Fibroblast of mammary gland (primary cell): ENCODE measurements at regions not wholly inside any gene's neighbourhood (a gene's known extent, or its start where the extent isn't known, plus 50 kb on each side); places are given as distances from the start of the nearest gene placed in this dataset.

Source experiments
- DNase-seq: peaks from one replicate; pipeline ENCODE4 v3.0.0-alpha.2; 2010; ENCODE audit warnings: low read depth
- H3K4me3 ChIP-seq: 2 replicates; pipeline ENCODE4 v1.5.1; 2011; ENCODE audit warnings: low read depth, mild to moderate bottlenecking, low read length, moderate library complexity; ENCODE audit not compliant: control insufficient read depth
- TF ChIP-seq, protein P1 (sequence below): conservative IDR thresholded peaks from 2 replicates; pipeline ENCODE4 v1.5.1; 2011; ENCODE audit warnings: low read depth, low read length, inconsistent platforms; ENCODE audit not compliant: control insufficient read depth, insufficient read depth

DNA sequence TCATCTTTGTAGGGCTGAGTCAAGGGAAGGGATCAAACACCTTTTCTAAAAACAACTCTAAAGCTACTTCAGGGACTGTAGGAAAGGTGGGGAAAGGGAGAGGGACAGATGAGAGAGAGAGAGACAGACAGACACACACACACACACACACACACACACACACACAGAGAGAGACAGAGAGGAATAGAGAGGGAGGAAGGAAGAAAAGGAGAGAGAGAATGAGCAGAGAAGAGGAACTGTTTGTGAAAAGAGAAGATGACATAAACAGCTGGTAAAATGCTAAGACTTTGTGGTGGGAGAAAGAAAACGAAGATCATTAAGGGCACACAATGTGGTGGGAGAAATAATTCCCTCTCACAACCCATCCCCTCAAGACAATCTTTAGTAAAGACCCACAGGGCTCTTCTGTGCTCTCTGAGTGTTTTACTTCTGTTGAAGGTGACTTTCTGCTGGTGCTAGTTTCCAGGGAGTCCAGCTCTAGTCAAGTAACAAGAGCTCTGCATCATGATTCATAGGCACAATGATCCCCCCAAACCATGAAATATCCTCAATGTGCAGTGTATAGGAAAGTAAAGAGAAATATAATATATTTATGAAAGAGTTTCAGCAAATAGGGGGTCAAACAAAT, 77.2 kb upstream of the STK17B start:
- TF ChIP-seq, protein P1, sequence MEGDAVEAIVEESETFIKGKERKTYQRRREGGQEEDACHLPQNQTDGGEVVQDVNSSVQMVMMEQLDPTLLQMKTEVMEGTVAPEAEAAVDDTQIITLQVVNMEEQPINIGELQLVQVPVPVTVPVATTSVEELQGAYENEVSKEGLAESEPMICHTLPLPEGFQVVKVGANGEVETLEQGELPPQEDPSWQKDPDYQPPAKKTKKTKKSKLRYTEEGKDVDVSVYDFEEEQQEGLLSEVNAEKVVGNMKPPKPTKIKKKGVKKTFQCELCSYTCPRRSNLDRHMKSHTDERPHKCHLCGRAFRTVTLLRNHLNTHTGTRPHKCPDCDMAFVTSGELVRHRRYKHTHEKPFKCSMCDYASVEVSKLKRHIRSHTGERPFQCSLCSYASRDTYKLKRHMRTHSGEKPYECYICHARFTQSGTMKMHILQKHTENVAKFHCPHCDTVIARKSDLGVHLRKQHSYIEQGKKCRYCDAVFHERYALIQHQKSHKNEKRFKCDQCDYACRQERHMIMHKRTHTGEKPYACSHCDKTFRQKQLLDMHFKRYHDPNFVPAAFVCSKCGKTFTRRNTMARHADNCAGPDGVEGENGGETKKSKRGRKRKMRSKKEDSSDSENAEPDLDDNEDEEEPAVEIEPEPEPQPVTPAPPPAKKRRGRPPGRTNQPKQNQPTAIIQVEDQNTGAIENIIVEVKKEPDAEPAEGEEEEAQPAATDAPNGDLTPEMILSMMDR: no peak
- DNase-seq: no peak
- H3K4me3 ChIP-seq: no peak overlapping the region

DNA sequence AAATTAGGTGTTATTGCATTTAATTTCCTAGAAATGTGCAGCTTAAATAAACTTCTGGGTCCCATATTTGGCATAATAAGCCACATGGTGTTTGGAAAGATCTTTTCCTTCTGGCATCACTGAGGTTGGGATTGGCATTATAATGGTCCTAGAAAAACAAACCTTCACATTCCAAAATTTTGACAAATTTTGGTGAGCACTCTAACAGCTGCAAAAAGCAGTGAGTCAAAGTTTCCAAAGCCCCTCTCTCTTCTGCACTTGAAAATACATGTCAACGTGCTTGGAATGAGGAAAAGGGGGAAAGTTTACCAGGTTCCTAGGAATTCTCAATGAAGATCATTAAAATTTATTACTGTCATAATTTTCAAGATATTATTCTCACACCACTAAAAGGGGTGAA, 77.8 kb upstream of the STK17B start:
- H3K4me3 ChIP-seq: no peak overlapping the region
- DNase-seq: peak; percentile 69
- TF ChIP-seq, protein P1: no peak

- no peak overlapping the region for H3K4me3 ChIP-seq
- peak; percentile 53 for DNase-seq
- TF ChIP-seq, protein P1: no peak
Observed at GRCh38 chr2:196249860-196250259, 78.5 kb upstream of the STK17B start.

GRCh38 chr2:196251132-196251531, 79.8 kb upstream of the STK17B start:
- TF ChIP-seq, protein P1: no peak
- no peak overlapping the region for H3K4me3 ChIP-seq
- DNase-seq: no peak

DNA sequence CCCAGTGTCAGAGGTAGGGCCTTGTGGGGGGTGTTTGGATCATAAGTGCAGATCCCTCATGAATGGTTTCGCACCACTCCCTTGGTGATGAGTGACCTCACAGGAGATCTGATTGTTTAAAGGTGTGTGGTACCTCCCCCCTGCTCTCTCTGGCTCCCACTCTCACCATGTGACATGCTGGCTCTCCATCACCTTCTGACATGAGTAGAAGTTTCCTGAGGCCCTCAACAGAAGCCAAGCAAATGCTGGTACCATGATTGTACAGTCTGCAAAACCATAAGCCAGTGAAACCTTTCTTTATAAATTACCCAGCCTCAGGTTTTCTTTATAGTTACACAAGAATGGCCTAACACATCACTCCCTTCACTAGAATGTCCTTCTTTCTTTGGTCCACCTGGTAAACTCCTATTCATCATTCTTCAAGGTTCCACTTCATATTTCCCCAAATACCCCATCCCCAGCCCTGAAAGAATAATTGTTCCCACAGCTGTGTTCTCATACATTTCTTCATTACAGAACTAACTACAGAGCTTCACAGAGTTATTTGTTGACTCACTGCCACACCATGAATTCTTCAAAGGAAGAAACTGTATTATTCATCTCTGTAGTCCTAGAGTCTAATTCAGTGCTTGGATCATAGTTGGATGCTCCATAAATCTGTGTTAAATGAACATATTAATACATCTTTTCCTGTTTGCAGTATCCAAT, 81.2 kb upstream of the STK17B start:
- DNase-seq: peak; percentile 65
- TF ChIP-seq, protein P1: no peak
- H3K4me3 ChIP-seq: no peak overlapping the region

DNA sequence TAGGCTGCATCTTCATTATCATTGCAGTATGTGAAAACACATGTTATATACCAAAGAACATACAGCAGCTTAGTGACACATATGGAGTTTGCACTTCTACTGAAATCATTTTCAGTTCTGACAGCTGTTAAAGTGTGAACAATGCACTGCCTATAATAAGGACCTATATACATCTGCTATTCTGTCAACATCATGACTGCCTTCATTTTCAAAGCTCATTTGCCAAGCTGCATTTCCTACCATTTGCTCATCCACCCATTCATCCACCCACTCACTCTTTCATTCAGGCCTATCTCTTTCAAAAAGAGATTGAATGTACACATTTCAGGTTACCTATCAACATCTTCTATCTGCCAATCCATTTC, 81.7 kb upstream of the STK17B start:
- no peak overlapping the region for H3K4me3 ChIP-seq
- TF ChIP-seq, protein P1: no peak
- DNase-seq: peak; percentile 51
